OCI-LY3 (cell line): ENCODE measurements at regions not wholly inside any gene's neighbourhood (a gene's known extent, or its start where the extent isn't known, plus 50 kb on each side); places are given as distances from the start of the nearest gene placed in this dataset.
"Not testable (repeated sequence)": the region's sequence is repeated elsewhere in the genome, so short reads cannot be mapped to it uniquely, and the experiment has no call there.

ENCODE experiments used
- EZH2phosphoT487 ChIP-seq: fragments of 200-600 bp; shearing (Covaris generic); IDR thresholded peaks from 2 replicates; pipeline ENCODE4 v1.6.1; 2018; ENCODE audit warnings: antibody characterized with exemption, mixed run types, low read depth
- TF ChIP-seq, protein P1 (sequence below): fragments of 200-600, 300-600 bp; sonication (generic); IDR thresholded peaks from 2 replicates; pipeline ENCODE4 v1.5.1; 2014; ENCODE audit warnings: antibody characterized with exemption, low read length, low read depth

DNA sequence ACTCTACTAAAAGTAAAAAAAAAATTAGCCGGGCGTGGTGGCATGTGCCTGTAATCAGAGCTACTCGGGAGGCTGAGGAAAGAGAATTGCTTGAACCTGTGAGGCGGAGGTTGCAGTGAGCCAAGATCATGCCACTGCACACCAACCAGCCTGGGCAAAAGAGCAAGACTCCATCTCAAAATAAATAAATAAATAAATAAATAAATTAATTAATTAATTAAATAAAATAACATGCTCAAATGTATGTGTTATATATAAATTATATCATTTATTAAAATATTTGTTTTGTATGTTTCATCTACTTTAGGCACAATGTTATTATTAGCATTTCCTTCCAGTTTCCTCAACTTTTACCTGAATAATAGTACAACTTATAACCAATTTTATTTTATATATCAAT is 229.6 kb downstream of the ALG10 start:
- TF ChIP-seq, protein P1, sequence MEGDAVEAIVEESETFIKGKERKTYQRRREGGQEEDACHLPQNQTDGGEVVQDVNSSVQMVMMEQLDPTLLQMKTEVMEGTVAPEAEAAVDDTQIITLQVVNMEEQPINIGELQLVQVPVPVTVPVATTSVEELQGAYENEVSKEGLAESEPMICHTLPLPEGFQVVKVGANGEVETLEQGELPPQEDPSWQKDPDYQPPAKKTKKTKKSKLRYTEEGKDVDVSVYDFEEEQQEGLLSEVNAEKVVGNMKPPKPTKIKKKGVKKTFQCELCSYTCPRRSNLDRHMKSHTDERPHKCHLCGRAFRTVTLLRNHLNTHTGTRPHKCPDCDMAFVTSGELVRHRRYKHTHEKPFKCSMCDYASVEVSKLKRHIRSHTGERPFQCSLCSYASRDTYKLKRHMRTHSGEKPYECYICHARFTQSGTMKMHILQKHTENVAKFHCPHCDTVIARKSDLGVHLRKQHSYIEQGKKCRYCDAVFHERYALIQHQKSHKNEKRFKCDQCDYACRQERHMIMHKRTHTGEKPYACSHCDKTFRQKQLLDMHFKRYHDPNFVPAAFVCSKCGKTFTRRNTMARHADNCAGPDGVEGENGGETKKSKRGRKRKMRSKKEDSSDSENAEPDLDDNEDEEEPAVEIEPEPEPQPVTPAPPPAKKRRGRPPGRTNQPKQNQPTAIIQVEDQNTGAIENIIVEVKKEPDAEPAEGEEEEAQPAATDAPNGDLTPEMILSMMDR, result not testable (repeated sequence)
- not testable (repeated sequence) for TF ChIP-seq EZH2phosphoT487
